CD4-positive, CD25-positive, alpha-beta regulatory T cell (primary cell): ENCODE measurements at regions not wholly inside any gene's neighbourhood (a gene's known extent, or its start where the extent isn't known, plus 50 kb on each side); places are given as distances from the start of the nearest gene placed in this dataset.

Source experiments
- ATAC-seq, 2 donors: fragments of 150-1000 bp; cut with Tn5 transposase; one replicate each; pipeline ENCODE4 v1.10.0; 2021; ENCODE audit warnings: low read depth in 2 of 2, moderate number of reproducible peaks in 2 of 2, moderate library complexity in 1 of 2
- DNase-seq, 3 donors: peaks; one replicate each; pipeline versions ENCODE4 v3.0.0 to v3.0.0-alpha.2; 2012 to 2022; ENCODE audit warnings: mixed read lengths in 1 of 3
- H3K27ac ChIP-seq: one replicate; pipeline ENCODE4 v1.7.0; 2013; ENCODE audit warnings: mild to moderate bottlenecking, low read length; ENCODE audit not compliant: insufficient read depth, poor library complexity, severe bottlenecking
- H3K27me3 ChIP-seq: one replicate; pipeline ENCODE4 v1.7.0; 2013; ENCODE audit warnings: low read length; ENCODE audit not compliant: control insufficient read depth, insufficient read depth
- H3K36me3 ChIP-seq: one replicate; pipeline ENCODE4 v1.7.0; 2013; ENCODE audit warnings: mild to moderate bottlenecking, low read length, moderate library complexity; ENCODE audit not compliant: control insufficient read depth, insufficient read depth
- H3K4me1 ChIP-seq: 2 replicates; pipeline ENCODE4 v1.7.0; 2013; ENCODE audit warnings: mild to moderate bottlenecking, low read length; ENCODE audit not compliant: insufficient read depth, control insufficient read depth, poor library complexity, severe bottlenecking
- H3K4me3 ChIP-seq: one replicate; pipeline ENCODE4 v1.7.0; 2013; ENCODE audit warnings: low read depth, mild to moderate bottlenecking, low read length, moderate library complexity
- H3K9me3 ChIP-seq, 2 experiments: 1 replicate in 1 of 2; 2 replicates in 1 of 2; pipeline ENCODE4 v1.7.0; 2013; ENCODE audit warnings: low read length in 2 of 2, mild to moderate bottlenecking in 1 of 2, moderate library complexity in 1 of 2; ENCODE audit not compliant: control insufficient read depth in 2 of 2
- H3K27ac Mint-ChIP-seq, 3 donors: one replicate each; pipeline ENCODE4 v1.8.0; 2020 to 2022; ENCODE audit warnings: mild to moderate bottlenecking in 3 of 3, mixed read lengths in 3 of 3, moderate library complexity in 2 of 3
- H3K27me3 Mint-ChIP-seq: one replicate; pipeline ENCODE4 v1.8.0; 2022; ENCODE audit warnings: mild to moderate bottlenecking, mixed read lengths
- H3K36me3 Mint-ChIP-seq: one replicate; pipeline ENCODE4 v1.8.0; 2020; ENCODE audit warnings: mixed read lengths
- H3K4me1 Mint-ChIP-seq, 4 donors: one replicate each; pipeline ENCODE4 v1.8.0; 2020 to 2022; ENCODE audit warnings: mixed read lengths in 4 of 4, mild to moderate bottlenecking in 1 of 4
- H3K4me3 Mint-ChIP-seq, 4 donors: one replicate each; pipeline ENCODE4 v1.8.0; 2020 to 2022; ENCODE audit warnings: mild to moderate bottlenecking in 4 of 4, mixed read lengths in 4 of 4, moderate library complexity in 3 of 4
- H3K9me3 Mint-ChIP-seq, 7 donors: one replicate each; pipeline ENCODE4 v1.8.0; 2020 to 2022; ENCODE audit warnings: mixed read lengths in 7 of 7, mild to moderate bottlenecking in 3 of 7, moderate library complexity in 2 of 7

DNA sequence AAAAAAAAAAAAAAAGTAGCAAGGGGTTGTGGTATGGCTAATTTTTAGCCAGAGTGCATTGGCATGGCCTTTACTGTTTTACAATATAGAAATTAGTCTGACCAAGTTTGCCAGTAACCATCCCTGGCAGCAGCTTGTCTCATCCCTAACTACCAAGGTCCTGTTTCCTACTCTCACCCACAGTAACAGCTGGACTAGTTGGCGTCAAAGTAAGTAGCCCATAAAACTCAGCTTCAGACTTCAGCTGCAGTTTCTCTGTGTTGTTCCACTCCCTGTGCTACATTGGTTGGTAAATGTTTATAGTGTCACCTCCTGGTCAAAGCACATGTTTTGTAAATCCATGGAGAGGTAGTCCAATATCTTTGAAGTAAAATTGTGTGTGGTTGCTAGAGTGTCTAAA is 691.3 kb downstream of the ZPLD1 start:
- Histone ChIP-seq H3K27me3 (no peaks in the 10 kb centered on the region), H3K4me1 (no peaks in the 10 kb centered on the region), H3K36me3 (no peaks in the 10 kb centered on the region), H3K9me3 (no peaks in the 10 kb centered on the region), H3K27ac (no peak overlapping the region), H3K4me3 (no peak overlapping the region)
- no peaks in the 10 kb centered on the region for H3K27me3 Mint-ChIP-seq
- no peaks in the 10 kb centered on the region for H3K36me3 Mint-ChIP-seq
- DNase-seq: no peak
- no peaks in the 10 kb centered on the region for H3K4me1 Mint-ChIP-seq
- peak overlapping the region in 1 of 4 donors; percentile 40 for H3K4me3 Mint-ChIP-seq
- H3K9me3 Mint-ChIP-seq: peaks cover 0 to 8% (median 1%) of the 10 kb centered on the region in 7 donors
- H3K27ac Mint-ChIP-seq: no peak overlapping the region
- ATAC-seq: no peak

DNA sequence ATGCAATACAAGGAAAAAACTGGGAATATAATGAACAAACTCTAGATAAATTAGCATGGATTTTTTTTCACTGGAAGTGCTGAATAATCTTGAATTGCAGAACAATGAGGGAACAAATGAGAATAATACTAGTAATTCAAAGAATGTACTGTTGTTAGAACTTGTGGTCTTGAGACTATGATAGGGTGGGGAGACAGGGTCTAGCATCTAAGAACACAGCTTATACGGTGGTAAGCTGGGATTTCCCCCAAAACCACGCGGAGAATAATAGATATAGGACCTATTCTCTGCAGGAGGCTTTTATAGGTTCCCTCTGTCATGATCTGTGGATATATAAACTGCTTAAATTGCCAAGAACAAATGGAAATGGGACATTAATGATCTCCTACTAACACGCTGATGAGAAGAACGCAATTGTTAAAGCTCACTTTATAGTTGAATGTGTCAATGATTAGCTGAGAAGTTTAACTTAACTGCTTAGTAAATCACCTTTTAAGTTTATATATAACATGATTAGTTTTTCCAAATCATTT is 692.3 kb downstream of the ZPLD1 start:
- no peak for DNase-seq
- H3K36me3 Mint-ChIP-seq: no peaks in the 10 kb centered on the region
- Histone ChIP-seq H3K36me3 (no peaks in the 10 kb centered on the region), H3K27me3 (no peaks in the 10 kb centered on the region), H3K27ac (no peak overlapping the region), H3K4me1 (no peaks in the 10 kb centered on the region), H3K4me3 (no peak overlapping the region), H3K9me3 (no peaks in the 10 kb centered on the region)
- H3K27ac Mint-ChIP-seq: no peak overlapping the region
- no peak overlapping the region for H3K4me3 Mint-ChIP-seq
- peaks cover 0 to 8% (median 1%) of the 10 kb centered on the region in 7 donors for H3K9me3 Mint-ChIP-seq
- ATAC-seq: no peak
- no peaks in the 10 kb centered on the region for H3K4me1 Mint-ChIP-seq
- no peaks in the 10 kb centered on the region for H3K27me3 Mint-ChIP-seq

DNA sequence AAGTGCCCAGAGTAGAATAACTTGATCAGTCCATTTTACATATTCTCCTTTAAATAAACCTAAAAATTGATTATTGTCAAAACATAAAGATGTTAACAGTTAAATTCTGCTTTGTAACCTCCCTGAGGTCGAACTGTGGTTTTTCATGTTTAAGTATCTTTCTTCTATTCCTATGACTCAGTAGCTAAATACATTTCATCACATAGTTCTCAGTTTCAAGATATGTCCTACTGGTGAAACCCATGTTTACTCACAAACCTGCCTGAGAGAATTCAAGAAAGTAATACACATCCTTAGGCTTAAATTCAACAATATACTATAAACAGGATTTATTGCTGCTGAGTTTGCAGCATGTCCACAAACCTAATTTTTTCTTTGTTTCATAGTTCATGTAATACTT is 692.9 kb downstream of the ZPLD1 start:
- H3K27me3 Mint-ChIP-seq: no peaks in the 10 kb centered on the region
- H3K4me3 ChIP-seq: no peak overlapping the region
- H3K4me1 Mint-ChIP-seq: no peaks in the 10 kb centered on the region
- ATAC-seq (no peak), DNase-seq (no peak)
- H3K36me3 ChIP-seq: no peaks in the 10 kb centered on the region
- no peaks in the 10 kb centered on the region for H3K4me1 ChIP-seq
- H3K9me3 ChIP-seq: no peaks in the 10 kb centered on the region
- H3K36me3 Mint-ChIP-seq: no peaks in the 10 kb centered on the region
- H3K27ac Mint-ChIP-seq: no peak overlapping the region
- H3K9me3 Mint-ChIP-seq: peaks cover 0 to 8% (median 1%) of the 10 kb centered on the region in 7 donors
- H3K27ac ChIP-seq: no peak overlapping the region
- H3K4me3 Mint-ChIP-seq: no peak overlapping the region
- no peaks in the 10 kb centered on the region for H3K27me3 ChIP-seq

DNA sequence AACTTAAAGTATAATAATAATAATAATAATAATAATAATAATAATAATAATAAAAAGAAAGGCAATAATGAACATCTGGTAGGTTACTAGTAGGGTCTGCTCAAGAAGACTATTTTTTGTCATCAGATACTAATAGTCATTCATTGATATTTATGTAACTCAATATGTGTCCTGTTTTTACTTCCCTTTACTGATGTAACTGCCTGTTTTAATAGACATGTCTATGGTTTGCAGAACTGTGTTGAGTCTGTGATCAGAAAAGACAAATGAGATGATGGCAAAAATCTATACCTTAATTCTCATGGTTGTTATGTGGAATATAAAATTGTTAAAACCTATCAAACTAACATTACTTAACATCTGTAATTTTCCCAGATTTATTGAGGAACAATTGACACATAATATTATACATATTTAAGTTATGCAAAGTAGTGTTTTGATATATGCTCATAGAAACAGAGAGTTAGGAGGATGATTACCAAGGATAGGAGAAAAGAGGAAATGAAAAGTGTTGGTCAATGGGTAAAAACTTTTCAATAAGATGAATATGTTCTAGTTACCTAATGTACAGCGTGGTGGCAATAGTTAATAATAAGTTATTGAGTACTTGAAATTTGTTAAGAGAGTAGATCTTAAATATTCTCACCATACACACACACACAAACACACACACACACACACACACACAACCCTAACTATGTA is 699.4 kb downstream of the ZPLD1 start:
- no peak overlapping the region for H3K27ac ChIP-seq
- DNase-seq (no peak), ATAC-seq (no peak)
- no peak overlapping the region for H3K4me3 ChIP-seq
- H3K27me3 ChIP-seq: no peaks in the 10 kb centered on the region
- peaks cover 0 to 5% (median 1%) of the 10 kb centered on the region in 7 donors for H3K9me3 Mint-ChIP-seq
- no peaks in the 10 kb centered on the region for H3K36me3 Mint-ChIP-seq
- H3K4me3 Mint-ChIP-seq: no peak overlapping the region
- no peaks in the 10 kb centered on the region for H3K9me3 ChIP-seq
- H3K36me3 ChIP-seq: no peaks in the 10 kb centered on the region
- no peaks in the 10 kb centered on the region for H3K4me1 ChIP-seq
- H3K4me1 Mint-ChIP-seq: no peaks in the 10 kb centered on the region
- H3K27ac Mint-ChIP-seq: no peak overlapping the region
- H3K27me3 Mint-ChIP-seq: no peaks in the 10 kb centered on the region

DNA sequence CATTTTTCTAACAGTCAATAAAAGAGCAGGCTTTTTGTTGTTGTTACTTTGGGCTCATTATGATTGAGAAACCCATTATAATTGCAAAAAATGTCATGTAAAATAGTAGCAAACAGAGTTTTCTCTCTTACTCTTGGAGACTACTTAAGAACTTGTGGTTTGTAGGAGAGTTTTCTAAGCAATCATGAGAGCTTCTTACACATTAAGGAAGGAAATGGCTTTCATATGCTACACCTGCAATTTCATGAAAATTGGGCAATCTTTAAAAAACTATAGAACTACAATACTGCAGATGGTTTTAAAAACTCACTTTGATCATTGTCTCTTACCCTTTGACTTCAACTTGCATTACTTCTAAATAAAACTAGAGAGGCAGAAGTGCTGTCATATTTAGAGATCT is 701.8 kb downstream of the ZPLD1 start:
- no peaks in the 10 kb centered on the region for H3K4me1 ChIP-seq
- no peak for DNase-seq
- no peaks in the 10 kb centered on the region for H3K27me3 ChIP-seq
- ATAC-seq: no peak
- H3K4me3 ChIP-seq: no peak overlapping the region
- no peak overlapping the region for H3K27ac ChIP-seq
- no peaks in the 10 kb centered on the region for H3K36me3 Mint-ChIP-seq
- no peaks in the 10 kb centered on the region for H3K27me3 Mint-ChIP-seq
- H3K27ac Mint-ChIP-seq: no peak overlapping the region
- no peaks in the 10 kb centered on the region for H3K9me3 ChIP-seq
- peaks cover 0 to 3% (median 0%) of the 10 kb centered on the region in 7 donors for H3K9me3 Mint-ChIP-seq
- no peak overlapping the region for H3K4me3 Mint-ChIP-seq
- H3K36me3 ChIP-seq: no peaks in the 10 kb centered on the region
- H3K4me1 Mint-ChIP-seq: no peaks in the 10 kb centered on the region

DNA sequence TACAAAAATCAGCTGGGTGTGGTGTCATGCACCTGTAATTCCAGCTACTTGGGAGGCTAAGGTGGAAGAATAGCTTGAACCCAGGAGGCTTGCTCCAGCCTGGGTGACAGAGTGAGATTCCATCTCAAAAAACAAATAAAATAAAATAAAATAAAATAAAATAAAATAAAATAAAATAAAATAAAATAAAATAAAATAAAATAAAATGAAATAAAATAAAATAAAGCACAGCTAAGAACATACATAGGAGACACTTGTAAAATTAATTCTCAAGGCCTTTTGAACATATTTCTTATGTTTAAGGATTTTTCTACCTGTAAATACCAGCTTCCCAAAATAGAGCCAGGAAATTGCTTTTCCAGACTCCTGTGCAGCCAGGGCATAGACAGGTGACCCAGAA is 703.0 kb downstream of the ZPLD1 start:
- Mint-ChIP-seq H3K4me3 (no peak overlapping the region), H3K27ac (no peak overlapping the region), H3K27me3 (no peaks in the 10 kb centered on the region), H3K9me3 (peaks cover 0 to 3% (median 0%) of the 10 kb centered on the region in 7 donors), H3K4me1 (no peaks in the 10 kb centered on the region), H3K36me3 (no peaks in the 10 kb centered on the region)
- H3K27me3 ChIP-seq: no peaks in the 10 kb centered on the region
- H3K36me3 ChIP-seq: no peaks in the 10 kb centered on the region
- no peaks in the 10 kb centered on the region for H3K4me1 ChIP-seq
- ATAC-seq (no peak), DNase-seq (no peak)
- no peak overlapping the region for H3K4me3 ChIP-seq
- no peak overlapping the region for H3K27ac ChIP-seq
- H3K9me3 ChIP-seq: no peaks in the 10 kb centered on the region

DNA sequence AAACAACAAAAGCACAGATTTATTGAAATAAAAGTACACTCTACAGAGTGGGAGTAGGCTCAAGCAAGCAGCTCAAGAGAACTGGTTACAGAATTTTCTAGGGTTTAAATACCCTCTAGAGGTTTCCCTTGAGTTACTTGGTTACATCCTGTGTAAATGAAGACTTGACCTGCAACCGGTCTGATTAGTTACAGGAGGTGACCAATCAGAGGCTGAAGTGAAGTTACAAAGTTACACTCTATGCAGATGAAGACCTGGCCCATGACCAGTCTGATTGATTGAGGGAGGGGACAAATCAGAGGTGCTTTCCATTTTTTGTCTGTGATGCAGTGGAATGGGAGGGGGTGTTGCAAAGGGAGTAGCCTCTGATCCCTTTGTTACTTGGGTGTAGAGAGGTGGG is 723.4 kb downstream of the ZPLD1 start:
- ATAC-seq: no peak
- H3K9me3 ChIP-seq: no peaks in the 10 kb centered on the region
- peaks cover 0 to 6% (median 0%) of the 10 kb centered on the region in 7 donors for H3K9me3 Mint-ChIP-seq

DNA sequence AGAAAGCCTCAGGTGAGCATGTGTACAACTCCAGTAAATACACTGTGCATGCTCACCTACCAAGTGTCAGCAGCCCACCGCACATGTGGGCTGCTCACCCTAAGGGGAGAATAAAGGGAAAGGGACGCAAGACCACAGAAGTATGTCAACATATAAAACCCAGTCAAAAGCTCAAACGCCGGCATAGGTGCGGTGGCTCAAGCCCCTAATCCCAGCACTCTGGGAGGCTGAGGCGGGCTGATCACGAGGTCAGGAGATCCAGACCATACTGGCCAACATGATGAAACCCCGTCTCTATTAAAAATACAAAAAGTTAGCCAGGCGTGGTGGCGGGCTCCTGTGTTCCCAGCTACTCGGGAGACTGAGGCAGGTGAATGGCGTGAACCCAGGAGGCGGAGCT is 732.1 kb downstream of the ZPLD1 start:
- Mint-ChIP-seq H3K36me3 (no peaks in the 10 kb centered on the region), H3K27ac (no peak overlapping the region), H3K27me3 (no peaks in the 10 kb centered on the region), H3K4me1 (peaks cover 0 to 4% (median 0%) of the 10 kb centered on the region in 4 donors), H3K9me3 (peaks cover 0 to 18% (median 4%) of the 10 kb centered on the region in 7 donors), H3K4me3 (no peak overlapping the region)
- no peaks in the 10 kb centered on the region for H3K4me1 ChIP-seq
- no peak overlapping the region for H3K27ac ChIP-seq
- ATAC-seq: no peak
- no peak for DNase-seq
- H3K9me3 ChIP-seq: no peaks in the 10 kb centered on the region
- no peak overlapping the region for H3K4me3 ChIP-seq
- H3K27me3 ChIP-seq: no peaks in the 10 kb centered on the region
- no peaks in the 10 kb centered on the region for H3K36me3 ChIP-seq

More for the DNA sequence above, 723.4 kb downstream of the ZPLD1 start:
- Histone ChIP-seq H3K27ac (no peak overlapping the region), H3K4me3 (no peak overlapping the region), H3K27me3 (no peaks in the 10 kb centered on the region), H3K36me3 (no peaks in the 10 kb centered on the region), H3K4me1 (no peaks in the 10 kb centered on the region)
- Mint-ChIP-seq H3K27ac (no peak overlapping the region), H3K4me1 (no peaks in the 10 kb centered on the region), H3K4me3 (no peak overlapping the region), H3K36me3 (no peaks in the 10 kb centered on the region), H3K27me3 (no peaks in the 10 kb centered on the region)
- no peak for DNase-seq
